ENCODE measurements at regions not wholly inside any gene's neighbourhood (a gene's known extent, or its start where the extent isn't known, plus 50 kb on each side); places are given as distances from the start of the nearest gene placed in this dataset.

GRCh38 chr3:127365163-127365798, 77.4 kb upstream of the PRR20G start (continued):
- TF ChIP-seq USF2 (IDR thresholded peaks at IDR 0.05; ENCODE audit: borderline replicate concordance, low read depth, low read length) (no peak), SMC3 (IDR thresholded peaks at IDR 0.05; ENCODE audit: low read depth, low read length) (no peak), RFX5 (IDR thresholded peaks at IDR 0.05; ENCODE audit: low read length) (no peak), USF1 (IDR thresholded peaks at IDR 0.05; ENCODE audit: borderline replicate concordance, low read depth) (no peak), IRF3 (IDR thresholded peaks at IDR 0.05; ENCODE audit: low read depth, low read length) (no peak), RXRA (IDR thresholded peaks at IDR 0.05; ENCODE audit: borderline replicate concordance, low read depth) (no peak), FOXM1 (IDR thresholded peaks at IDR 0.05; ENCODE audit: low read depth) (no peak), RAD21 (IDR thresholded peaks at IDR 0.05; ENCODE audit: low read length) (no peak)

- 56% methylated on average over 3 of the region's 3 CpGs for WGBS (ENCODE audit: low lambda C conversion rate)
These were observed 76.0 kb upstream of the PRR20G start for GRCh38 chr3:127363891-127364290.

More at GRCh38 chr3:127363891-127364290, 76.0 kb upstream of the PRR20G start:
- ChIA-PET POLR2A (no interaction called here), CTCF (no interaction called here)
- Histone ChIP-seq H3K4me1 (ENCODE audit: control insufficient read depth in 1 of 2, insufficient read depth in 2 of 2, low read depth in 1 of 2, low read length in 1 of 2) (no peaks in the 10 kb centered on the region; a peak in 1 of 4 replicates), H3K9me2 (no peaks in the 10 kb centered on the region), H3K27me3 (ENCODE audit: insufficient read depth) (no peaks in the 10 kb centered on the region), H3K36me3 (replicated peaks in 1 of 2; ENCODE audit: control insufficient read depth in 1 of 2, insufficient read depth in 2 of 2, low read length in 1 of 2) (no peaks in the 10 kb centered on the region), H3K4me3 (ENCODE audit: low read depth in 2 of 2, low read length in 1 of 2) (no peak overlapping the region), H3K27ac (ENCODE audit: low read depth in 2 of 2, low read length in 1 of 2) (no peak overlapping the region), H4K20me1 (ENCODE audit: insufficient read depth) (no peaks in the 10 kb centered on the region), H3K9ac (no peak overlapping the region), H3K9me3 (no peaks in the 10 kb centered on the region), H2AFZ (ENCODE audit: low read depth) (no peak overlapping the region), H3K4me2 (no peak overlapping the region), H3F3A (replicated peaks; ENCODE audit: insufficient read depth) (no peaks in the 10 kb centered on the region), H3K79me2 (ENCODE audit: insufficient read depth) (no peaks in the 10 kb centered on the region)
- TF ChIP-seq ZBTB33 (IDR thresholded peaks at IDR 0.05; ENCODE audit: borderline replicate concordance, low read depth) (no peak), JUND (IDR thresholded peaks at IDR 0.05) (no peak), NFIC (IDR thresholded peaks at IDR 0.05; ENCODE audit: borderline replicate concordance) (no peak), POLR2AphosphoS5 (IDR thresholded peaks at IDR 0.05; ENCODE audit: low read depth, low read length) (no peak), RCOR1 (IDR thresholded peaks at IDR 0.05; ENCODE audit: low read length) (no peak)
- DNase-seq, result no peak

Measured in SK-N-SH (cell line).